ENCODE measurements at regions not wholly inside any gene's neighbourhood (a gene's known extent, or its start where the extent isn't known, plus 50 kb on each side); places are given as distances from the start of the nearest gene placed in this dataset.

DNA sequence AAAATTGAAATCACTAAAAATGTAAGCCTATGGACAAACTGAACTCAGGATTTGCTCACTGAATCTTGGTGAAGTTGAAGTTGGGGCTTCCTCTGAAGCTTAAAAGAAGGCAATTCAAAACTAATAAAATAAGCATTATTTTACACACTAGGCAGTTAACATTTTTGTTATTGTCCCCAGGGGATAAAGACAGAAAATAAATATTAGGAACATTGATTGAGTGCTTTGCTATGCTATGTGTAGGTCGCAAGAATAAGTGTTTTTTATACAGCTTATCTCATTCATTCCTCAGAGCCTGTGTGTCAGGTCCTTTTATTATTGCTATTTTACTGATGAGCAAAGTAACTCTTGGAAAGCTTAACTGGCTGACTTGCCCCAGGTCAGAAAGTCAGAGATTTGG lies 82.2 kb downstream of the ZNF608 start:
- H4K5ac ChIP-seq (ENCODE audit: insufficient read length, low read depth, low read length): no peak overlapping the region
- no peaks in the 10 kb centered on the region for H3K23me2 ChIP-seq (ENCODE audit: insufficient read length, low read depth, low read length, poor library complexity, severe bottlenecking)
- H3K23ac ChIP-seq (ENCODE audit: insufficient read length, low read depth, low read length): no peak overlapping the region
- H3K79me1 ChIP-seq (ENCODE audit: insufficient read depth, low read depth, low read length, poor library complexity, severe bottlenecking): no peaks in the 10 kb centered on the region
- peaks cover 14% of the 10 kb centered on the region; the same call in 1 of the 2 replicates for H3K79me2 ChIP-seq (ENCODE audit: insufficient read depth, low read length)
- H2BK20ac ChIP-seq (ENCODE audit: low read depth, low read length, poor library complexity, severe bottlenecking): no peak overlapping the region
- H2BK12ac ChIP-seq (ENCODE audit: insufficient read length, low read depth, low read length): no peak overlapping the region
- no peak overlapping the region for H3K56ac ChIP-seq (ENCODE audit: insufficient read length, low read depth, low read length)
- H2BK120ac ChIP-seq (ENCODE audit: low read depth, low read length, poor library complexity, severe bottlenecking): no peak overlapping the region
- H3K27me3 ChIP-seq (ENCODE audit: insufficient read depth, low read length): 0 out of 2 replicates have a peak, but pooled peaks cover 1% of the 10 kb centered on the region
- Mint-ChIP-seq H3K4me3 (no peak overlapping the region), H3K27me3 (ENCODE audit: low read depth) (no peaks in the 10 kb centered on the region), H3K9me3 (no peaks in the 10 kb centered on the region), H3K27ac (peak overlapping the region in 1 of 3 experiments; percentile 46; a peak in 1 of 7 replicates), H3K36me3 (ENCODE audit: insufficient read depth in 1 of 3, low read depth in 3 of 3) (peaks cover 3 to 8% (median 7%) of the 10 kb centered on the region in 3 experiments; a peak in 5 of 7 replicates), H3K4me1 (peaks cover 87 to 91% of the 10 kb centered on the region in 2 experiments)
- H2BK15ac ChIP-seq (ENCODE audit: low read depth, low read length): no peak overlapping the region
- no peak for DNase-seq
- no peaks in the 10 kb centered on the region for H3K9me3 ChIP-seq (ENCODE audit: control insufficient read depth, low read depth, low read length)
- WGBS (ENCODE audit: extremely low coverage, insufficient read length, low lambda C conversion rate): no CpG with 5 or more reads among the region's 1 CpG
- H3K4me1 ChIP-seq (ENCODE audit: insufficient read depth, low read length): peaks cover 23% of the 10 kb centered on the region; the same call in 1 of the 2 replicates
- no peak overlapping the region for H4K91ac ChIP-seq (ENCODE audit: insufficient read length, low read depth, low read length)
- no peak overlapping the region for H4K8ac ChIP-seq (replicated peaks; ENCODE audit: insufficient read length, low read depth, low read length)
- TF ChIP-seq CTCF (conservative IDR thresholded peaks at IDR 0.05): no peak
- no peak overlapping the region for H2AK5ac ChIP-seq (ENCODE audit: insufficient read length, low read length)
- no peaks in the 10 kb centered on the region for H4K20me1 ChIP-seq (ENCODE audit: control insufficient read depth, insufficient read depth, insufficient read length)
- H3K18ac ChIP-seq (ENCODE audit: insufficient read length, low read depth, low read length): no peak overlapping the region
- no peak overlapping the region for H3K9ac ChIP-seq (ENCODE audit: extremely low read depth, insufficient read length, low read length)
- H2AFZ ChIP-seq (ENCODE audit: low read length): no peak overlapping the region
- no peak overlapping the region for H3K4me2 ChIP-seq (ENCODE audit: insufficient read depth, insufficient read length, low read length)
- no peak overlapping the region for H3K27ac ChIP-seq (ENCODE audit: insufficient read length, low read depth, low read length)
- no peak overlapping the region for H3T11ph ChIP-seq (ENCODE audit: low read length)
- no peak overlapping the region for H2BK5ac ChIP-seq (ENCODE audit: insufficient read length, low read length)
- no peak overlapping the region for H3K4ac ChIP-seq (ENCODE audit: low read depth, low read length)
- H3K14ac ChIP-seq (ENCODE audit: insufficient read depth, low read length): no peak overlapping the region
